K562 (cell line): ENCODE measurements at regions not wholly inside any gene's neighbourhood (a gene's known extent, or its start where the extent isn't known, plus 50 kb on each side); places are given as distances from the start of the nearest gene placed in this dataset.

ENCODE experiments used
- ATAC-seq: fragments of 200-7000 bp; cut with Tn5 transposase; 3 replicates; pipeline ENCODE4 v1.9.1; 2020; ENCODE audit warnings: moderate library complexity
- BruUV-seq: library from RNA; stranded (reverse); fragments of 400-500 nt; replicated peaks from 2 replicates; lab custom pipeline; 2021; lab: Mats Ljungman, UMichigan
- CTCF ChIA-PET: fragments of 300-600 bp; formaldehyde crosslinking; extraction: SDS; loops from one replicate; lab custom pipeline; 2021; ENCODE audit warnings: low intra/inter-chr PET ratio; lab: Yijun Ruan, JAX
- POLR2A ChIA-PET: fragments of 300-600, 350-650 bp; sonication (Branson Sonifier 250); formaldehyde crosslinking; extraction: SDS; loops from one replicate; lab custom pipeline; 2021; ENCODE audit warnings: antibody characterized with exemption, inconsistent platforms; lab: Yijun Ruan, JAX
- DNase-seq, 4 experiments: peaks; one replicate each; pipeline versions ENCODE4 v3.0.0 to v3.0.0-alpha.2; 2011 to 2018; ENCODE audit warnings: low spot score in 3 of 4, mixed read lengths in 3 of 4; ENCODE audit errors: extremely low read depth in 1 of 4
- FAIRE-seq: peaks from 2 replicates; lab custom pipeline; 2011; peaks lifted over from hg19 to GRCh38; lab: Jason Lieb, UNC
- H2AFZ ChIP-seq: 2 replicates; pipeline ENCODE4 v1.6.0; 2011; ENCODE audit warnings: low read depth, low read length, control low read depth, inconsistent platforms
- H3K27ac ChIP-seq: fragments of 200-600 bp; 3 replicates; pipeline ENCODE4 v1.8.0; 2011; ENCODE audit warnings: low read depth, mild to moderate bottlenecking, control low read depth, inconsistent platforms, low read length, moderate library complexity, mixed read lengths; ENCODE audit errors: extremely low read depth
- H3K27me3 ChIP-seq, 2 experiments: fragments of 300-600 bp in 1 of 2; 2 replicates in 1 of 2; 3 replicates in 1 of 2; pipeline versions ENCODE4 v1.6.0 to v1.8.0; 2011; ENCODE audit warnings: inconsistent platforms in 2 of 2, low read length in 2 of 2, mild to moderate bottlenecking in 1 of 2, mixed read lengths in 1 of 2, moderate library complexity in 1 of 2; ENCODE audit not compliant: control insufficient read depth in 2 of 2, insufficient read depth in 2 of 2
- H3K36me3 ChIP-seq: fragments of 300-600 bp; 3 replicates; pipeline ENCODE4 v1.8.0; 2011; ENCODE audit warnings: mild to moderate bottlenecking, low read length, inconsistent platforms; ENCODE audit not compliant: control insufficient read depth, insufficient read depth
- H3K4me1 ChIP-seq, 2 experiments: fragments of 200-600 bp in 1 of 2; replicated peaks in 1 of 2; 2 replicates in 1 of 2; 3 replicates in 1 of 2; pipeline versions ENCODE4 v1.5.1 to v1.8.0; 2011; ENCODE audit warnings: inconsistent platforms in 2 of 2, low read length in 2 of 2, mild to moderate bottlenecking in 1 of 2, mixed read lengths in 1 of 2, moderate library complexity in 1 of 2; ENCODE audit not compliant: control insufficient read depth in 2 of 2, insufficient read depth in 2 of 2
- H3K4me2 ChIP-seq: 2 replicates; pipeline ENCODE4 v1.6.1; 2011; ENCODE audit warnings: low read length, control low read depth, inconsistent platforms, mixed read lengths; ENCODE audit not compliant: insufficient read depth
- H3K4me3 ChIP-seq: fragments of 200-600 bp; sonication (generic), shearing (Covaris generic); 2 replicates; pipeline ENCODE4 v1.5.1; 2016; ENCODE audit warnings: control low read depth, inconsistent platforms
- H3K79me2 ChIP-seq: fragments of 200-600 bp; 3 replicates; pipeline ENCODE4 v1.8.0; 2011; ENCODE audit warnings: low read length, inconsistent platforms; ENCODE audit not compliant: control insufficient read depth, insufficient read depth
- H3K9ac ChIP-seq, 2 experiments: 2 replicates each; pipeline versions ENCODE4 v1.6.0 to v1.6.1; 2011; ENCODE audit warnings: low read depth in 2 of 2, low read length in 2 of 2, control low read depth in 1 of 2, inconsistent platforms in 1 of 2, mild to moderate bottlenecking in 1 of 2, mixed read lengths in 1 of 2; ENCODE audit not compliant: insufficient read depth in 1 of 2
- H3K9me1 ChIP-seq: one replicate; pipeline ENCODE4 v1.6.0; 2011; ENCODE audit warnings: inconsistent platforms, mild to moderate bottlenecking, low read length, moderate library complexity; ENCODE audit not compliant: control insufficient read depth, insufficient read depth
- H3K9me3 ChIP-seq: replicated peaks from 2 replicates; pipeline ENCODE4 v1.5.1; 2011; ENCODE audit warnings: low read depth, low read length, inconsistent platforms; ENCODE audit not compliant: control insufficient read depth, insufficient read depth
- H4K20me1 ChIP-seq: replicated peaks from 2 replicates; pipeline ENCODE4 v1.6.1; 2011; ENCODE audit warnings: low read length, inconsistent platforms, mixed read lengths; ENCODE audit not compliant: control insufficient read depth, insufficient read depth
- CBFA2T2 ChIP-seq: fragments of 450-650 bp; conservative IDR thresholded peaks from 2 replicates; pipeline ENCODE4 v1.6.1; 2017; ENCODE audit warnings: mild to moderate bottlenecking
- GTF2B ChIP-seq: IDR thresholded peaks from 2 replicates; pipeline ENCODE4 v1.6.1; 2011; ENCODE audit not compliant: insufficient read length; ENCODE audit errors: extremely low read depth
- IRF9 ChIP-seq: fragments of 450-650 bp; IDR thresholded peaks from 2 replicates; pipeline ENCODE4 v1.6.1; 2016; ENCODE audit warnings: missing biosample characterization, missing genetic modification characterization
- TRIM25 ChIP-seq: fragments of 450-650 bp; IDR thresholded peaks from 2 replicates; pipeline ENCODE4 v1.7.0; 2016; ENCODE audit warnings: borderline replicate concordance
- TRIM28 ChIP-seq: fragments of 450-650 bp; IDR thresholded peaks from 2 replicates; pipeline ENCODE4 v1.6.1; 2017
- TSC22D4 ChIP-seq: fragments of 450-650 bp; IDR thresholded peaks from 2 replicates; pipeline ENCODE4 v1.6.1; 2016; ENCODE audit warnings: missing genetic modification characterization, missing biosample characterization, control low read depth
- ZBTB1 ChIP-seq: sonication (generic); formaldehyde crosslinking; IDR thresholded peaks from 2 replicates; pipeline ENCODE4 v1.8.1; 2023; ENCODE audit warnings: missing genetic modification reagents, low read depth, mild to moderate bottlenecking, borderline replicate concordance
- ZNF449 ChIP-seq: fragments of 250-450 bp; sonication (Bioruptor Pico); IDR thresholded peaks from 2 replicates; pipeline ENCODE4 v1.8.0; 2022; ENCODE audit warnings: moderate library complexity, mild to moderate bottlenecking, inconsistent platforms
- ZNF586 ChIP-seq: fragments of 450-650 bp; formaldehyde crosslinking; conservative IDR thresholded peaks from 2 replicates; pipeline ENCODE4 v1.4.0; 2020; ENCODE audit warnings: mild to moderate bottlenecking, moderate library complexity
- WGBS: fragments of 100-300 bp; shearing (Covaris generic); methylation state at CpG from one replicate; pipeline ENCODE4 v1.1.6; 2016; ENCODE audit warnings: low coverage, mixed read lengths; ENCODE audit not compliant: insufficient coverage; ENCODE audit errors: missing lambda C conversion rate; 5-methylcytosine and 5-hydroxymethylcytosine counted together
- in situ Hi-C: fragments of 300-500 bp; cut with MboI; formaldehyde crosslinking; loops from 4 replicates; pipeline ENCODE4 v1.15.0; 2018; ENCODE audit warnings: inconsistent platforms, mixed read lengths
- intact Hi-C: fragments of 100-400 bp; cut with micrococcal nuclease; formaldehyde crosslinking; loops from 2 replicates; pipeline ENCODE4 v1.14.2; 2022

GRCh38 chr5:98432378-98432777, 341.1 kb upstream of the RGMB start:
- no peaks in the 10 kb centered on the region for H4K20me1 ChIP-seq
- ChIA-PET CTCF (no interaction called here), POLR2A (no interaction called here)
- ATAC-seq (no peak), DNase-seq (no peak), FAIRE-seq (no peak)
- no peaks in the 10 kb centered on the region for H3K27me3 ChIP-seq
- no peaks in the 10 kb centered on the region for H3K4me1 ChIP-seq
- WGBS = 0% methylated on average over 3 of the region's 3 CpGs
- BruUV-seq = no TSS peak
- H3K4me3 ChIP-seq = no peak overlapping the region
- H3K4me2 ChIP-seq = no peak overlapping the region
- no peaks in the 10 kb centered on the region for H3K79me2 ChIP-seq
- no peaks in the 10 kb centered on the region for H3K36me3 ChIP-seq
- H3K9me1 ChIP-seq = no peaks in the 10 kb centered on the region
- no peaks in the 10 kb centered on the region for H3K9me3 ChIP-seq
- TF ChIP-seq GTF2B (no peak), ZNF586 (no peak), TRIM25 (no peak), TRIM28 (no peak), TSC22D4 (no peak), CBFA2T2 (no peak), ZBTB1 (no peak), ZNF449 (CRISPR knock-in tag) (no peak), IRF9 (tag) (no peak)
- H3K9ac ChIP-seq = no peak overlapping the region
- in situ Hi-C loops (no loop called here), intact Hi-C loops (no loop called here)
- no peak overlapping the region for H2AFZ ChIP-seq
- H3K27ac ChIP-seq = no peak overlapping the region
